AG10803 (cell line): ENCODE measurements at regions not wholly inside any gene's neighbourhood (a gene's known extent, or its start where the extent isn't known, plus 50 kb on each side); places are given as distances from the start of the nearest gene placed in this dataset.

Source experiments
- DNase-seq: peaks from one replicate; pipeline ENCODE4 v3.0.0; 2010; ENCODE audit warnings: low read depth
- H3K4me3 ChIP-seq: 2 replicates; pipeline ENCODE4 v1.5.1; 2011; ENCODE audit warnings: mild to moderate bottlenecking, low read length, control low read depth
- TF ChIP-seq, protein P1 (sequence below): conservative IDR thresholded peaks from 2 replicates; pipeline ENCODE4 v1.5.1; 2011; ENCODE audit warnings: mild to moderate bottlenecking, low read length, control low read depth, inconsistent platforms

DNA sequence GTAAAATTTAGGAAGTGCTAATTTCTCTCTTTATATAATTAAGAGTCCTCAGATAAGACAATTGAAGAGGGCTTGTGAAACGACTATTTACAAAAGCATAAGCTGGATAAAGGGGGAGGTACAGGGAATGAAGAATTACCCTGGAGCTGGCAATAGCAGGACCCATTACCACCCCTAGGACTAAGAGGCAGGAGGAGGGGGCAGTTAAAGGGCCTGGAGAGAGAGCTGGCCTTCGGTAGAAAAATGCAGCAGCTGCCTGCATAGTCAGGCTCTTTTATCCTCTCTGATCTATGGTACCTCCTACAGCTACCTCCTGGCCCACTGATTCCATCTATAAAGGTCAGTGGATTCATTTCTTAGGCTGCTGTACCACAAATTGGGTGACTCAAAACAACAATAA lies 57.7 kb upstream of the TRPC3 start:
- DNase-seq = no peak
- TF ChIP-seq, protein P1, sequence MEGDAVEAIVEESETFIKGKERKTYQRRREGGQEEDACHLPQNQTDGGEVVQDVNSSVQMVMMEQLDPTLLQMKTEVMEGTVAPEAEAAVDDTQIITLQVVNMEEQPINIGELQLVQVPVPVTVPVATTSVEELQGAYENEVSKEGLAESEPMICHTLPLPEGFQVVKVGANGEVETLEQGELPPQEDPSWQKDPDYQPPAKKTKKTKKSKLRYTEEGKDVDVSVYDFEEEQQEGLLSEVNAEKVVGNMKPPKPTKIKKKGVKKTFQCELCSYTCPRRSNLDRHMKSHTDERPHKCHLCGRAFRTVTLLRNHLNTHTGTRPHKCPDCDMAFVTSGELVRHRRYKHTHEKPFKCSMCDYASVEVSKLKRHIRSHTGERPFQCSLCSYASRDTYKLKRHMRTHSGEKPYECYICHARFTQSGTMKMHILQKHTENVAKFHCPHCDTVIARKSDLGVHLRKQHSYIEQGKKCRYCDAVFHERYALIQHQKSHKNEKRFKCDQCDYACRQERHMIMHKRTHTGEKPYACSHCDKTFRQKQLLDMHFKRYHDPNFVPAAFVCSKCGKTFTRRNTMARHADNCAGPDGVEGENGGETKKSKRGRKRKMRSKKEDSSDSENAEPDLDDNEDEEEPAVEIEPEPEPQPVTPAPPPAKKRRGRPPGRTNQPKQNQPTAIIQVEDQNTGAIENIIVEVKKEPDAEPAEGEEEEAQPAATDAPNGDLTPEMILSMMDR = no peak

DNA sequence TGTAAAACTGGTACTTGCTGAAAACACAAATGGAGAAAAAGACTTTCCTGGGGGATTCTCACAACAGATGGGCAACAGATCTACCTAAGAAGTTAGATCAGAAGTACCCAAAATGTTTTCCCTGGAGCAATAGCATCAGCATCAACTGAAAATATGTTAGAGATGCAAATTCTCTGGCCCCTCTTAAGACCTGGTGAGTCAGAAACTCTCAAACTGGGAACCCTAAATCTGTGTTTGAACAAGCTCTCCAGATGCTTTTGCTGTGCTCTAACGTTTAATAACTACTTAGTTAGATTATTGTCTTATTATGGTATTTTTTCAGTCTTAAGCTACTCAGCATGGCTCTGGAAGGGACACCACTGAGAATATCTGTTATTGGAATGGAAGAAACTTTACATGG lies 55.2 kb upstream of the TRPC3 start:
- no peak overlapping the region for H3K4me3 ChIP-seq
- DNase-seq = peak; percentile 29
- TF ChIP-seq, protein P1 = no peak

More for the DNA sequence above, 57.7 kb upstream of the TRPC3 start:
- no peak overlapping the region for H3K4me3 ChIP-seq

DNA sequence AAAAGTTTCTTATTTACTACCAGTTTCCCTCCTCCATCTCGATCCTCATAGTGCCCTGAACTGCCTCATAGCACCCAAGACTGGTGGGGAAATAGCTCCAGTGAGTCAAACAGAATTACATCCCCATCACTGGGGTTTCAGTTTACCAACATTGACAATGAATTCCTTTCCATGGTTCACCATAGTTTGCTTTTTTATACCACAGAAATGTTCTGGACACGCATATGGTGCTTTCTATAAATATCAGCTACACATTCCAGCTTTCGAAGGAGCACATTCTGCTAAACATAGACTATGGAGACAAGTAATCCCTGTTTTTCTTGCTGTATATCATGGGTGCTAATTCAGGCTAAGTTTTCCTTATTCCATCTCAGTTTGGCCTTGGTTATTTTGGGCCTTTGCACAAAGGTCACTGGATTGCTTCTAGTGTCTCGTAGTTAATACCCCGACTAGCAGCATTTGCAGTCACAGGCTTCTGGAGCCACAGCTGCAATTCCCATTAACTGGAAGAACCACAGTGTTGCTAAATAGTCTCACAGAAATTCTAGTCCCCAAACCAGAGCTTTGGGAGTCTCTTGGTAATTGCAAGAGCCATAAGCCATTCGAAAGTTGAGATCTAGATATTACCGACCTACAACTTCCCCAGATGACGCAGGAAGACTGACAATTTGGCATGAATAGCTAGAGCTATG lies 53.4 kb upstream of the TRPC3 start:
- TF ChIP-seq, protein P1 = no peak
- no peak overlapping the region for H3K4me3 ChIP-seq
- peak; percentile 64 for DNase-seq

DNA sequence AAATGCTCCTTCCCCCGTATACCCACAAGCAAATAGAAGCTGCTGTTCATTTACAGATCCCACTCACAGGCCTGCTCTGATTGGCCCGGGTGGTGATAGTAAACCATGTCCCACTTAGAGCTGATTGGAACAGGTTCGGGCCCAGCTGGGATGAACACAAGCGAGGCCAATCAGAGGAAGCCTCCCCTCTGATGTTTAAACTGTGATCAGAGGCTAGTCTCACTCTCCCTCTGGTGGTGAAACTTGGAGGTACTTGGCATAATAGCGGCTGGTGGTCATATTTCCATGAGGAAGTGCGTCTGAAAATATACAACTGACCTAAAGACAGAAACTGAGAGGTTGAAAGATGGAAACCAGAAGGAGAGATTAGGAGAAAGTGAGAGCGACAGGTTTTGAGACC lies 51.5 kb upstream of the TRPC3 start:
- no peak overlapping the region for H3K4me3 ChIP-seq
- peak; percentile 21 for DNase-seq
- TF ChIP-seq, protein P1 = peak; percentile 50
